Gastrocnemius medialis (tissue), 4 donors: ENCODE measurements at regions not wholly inside any gene's neighbourhood (a gene's known extent, or its start where the extent isn't known, plus 50 kb on each side); places are given as distances from the start of the nearest gene placed in this dataset.

Source experiments
- ATAC-seq, 2 donors: fragments of 150-250 bp; one replicate each; pipeline ENCODE4 v1.9.1; 2016
- DNase-seq, 2 donors: peaks; one replicate each; pipeline ENCODE4 v3.0.0-alpha.2; 2019
- H3K27ac ChIP-seq, 4 donors: fragments of 200-600 bp; sonication (generic); 1 replicate in 1 of 4; 2 replicates in 3 of 4; pipeline ENCODE4 v1.5.1; 2016 to 2018; ENCODE audit warnings: mild to moderate bottlenecking in 2 of 4, moderate library complexity in 1 of 4
- H3K27me3 ChIP-seq, 3 donors: fragments of 200-600 bp; sonication (generic) in 2 of 3; 1 replicate in 1 of 3; 2 replicates in 2 of 3; pipeline versions ENCODE4 v1.5.1 to v1.6.0; 2016 to 2019; ENCODE audit warnings: mild to moderate bottlenecking in 1 of 3, moderate library complexity in 1 of 3
- H3K36me3 ChIP-seq, 2 donors: fragments of 200-600 bp; sonication (generic) in 1 of 2; one replicate each; pipeline ENCODE4 v1.5.1; 2017 to 2018
- H3K4me1 ChIP-seq, 2 donors: fragments of 200-600 bp; sonication (generic) in 1 of 2; one replicate each; pipeline ENCODE4 v1.5.1; 2016 to 2017; ENCODE audit warnings: mild to moderate bottlenecking in 2 of 2
- H3K4me3 ChIP-seq, 4 donors: fragments of 200-600 bp; sonication (generic) in 3 of 4; 1 replicate in 1 of 4; 2 replicates in 3 of 4; pipeline ENCODE4 v1.5.1; 2016 to 2019; ENCODE audit warnings: mild to moderate bottlenecking in 2 of 4
- H3K9me3 ChIP-seq, 3 donors: fragments of 200-600 bp; sonication (generic) in 2 of 3; 1 replicate in 1 of 3; 2 replicates in 2 of 3; pipeline ENCODE4 v1.5.1; 2016 to 2019
- POLR2A ChIP-seq, 2 donors: fragments of 450-650 bp; IDR thresholded peaks; one replicate each; pipeline ENCODE4 v1.6.1; 2017; ENCODE audit warnings: antibody characterized with exemption in 2 of 2, mild to moderate bottlenecking in 2 of 2, moderate library complexity in 2 of 2
- in situ Hi-C, 4 donors: fragments of 200-750 bp; cut with MboI; loops; one replicate each; pipeline versions ENCODE4 v1.15.0 to v1.8.0; 2017; ENCODE audit warnings: low sequenced_read_pairs in 4 of 4
- intact Hi-C: fragments of 100-400 bp; cut with DNase I; formaldehyde crosslinking; loops from one replicate; pipeline ENCODE4 v1.15.1; 2023; ENCODE audit warnings: low total_unique reads
- TF ChIP-seq, protein P1 (sequence below), 5 experiments: fragments of 450-650 bp in 3 of 5; fragments of 200-600 bp in 2 of 5; sonication (generic) in 2 of 5; IDR thresholded peaks in 4 of 5; conservative IDR thresholded peaks in 1 of 5; 1 replicate in 4 of 5; 2 replicates in 1 of 5; pipeline ENCODE4 v1.5.1; 2016 to 2019; ENCODE audit warnings: antibody characterized with exemption in 5 of 5, mild to moderate bottlenecking in 3 of 5, moderate library complexity in 3 of 5

DNA sequence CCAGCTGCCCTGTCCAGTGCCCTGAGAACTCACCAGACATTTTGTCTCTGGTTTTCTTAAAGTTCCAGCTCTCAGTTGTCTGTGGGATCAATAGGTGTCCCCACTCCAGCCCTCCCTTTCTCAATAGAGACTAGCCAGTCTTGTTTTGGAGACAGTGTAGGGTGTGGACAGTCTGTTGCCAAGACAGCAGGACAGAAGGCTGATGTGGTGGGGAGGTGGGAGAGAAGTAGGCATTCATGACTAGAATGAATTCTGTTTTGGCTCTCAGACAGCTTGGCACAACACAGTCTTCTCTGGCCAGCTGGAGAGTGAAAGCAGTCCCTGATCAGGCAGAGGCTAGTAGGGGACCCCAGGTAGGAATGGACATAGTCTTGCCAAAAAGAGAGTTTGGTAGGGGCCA lies 467.0 kb upstream of the PODXL start:
- in situ Hi-C loops (no loop called here), intact Hi-C loops (no loop called here)
- no peaks in the 10 kb centered on the region for H3K4me1 ChIP-seq
- DNase-seq (no peak), ATAC-seq (no peak)
- H3K27ac ChIP-seq = no peak overlapping the region
- no peaks in the 10 kb centered on the region for H3K9me3 ChIP-seq
- H3K4me3 ChIP-seq = no peak overlapping the region
- no peaks in the 10 kb centered on the region for H3K36me3 ChIP-seq
- no peaks in the 10 kb centered on the region for H3K27me3 ChIP-seq
- TF ChIP-seq POLR2A (IDR thresholded peaks at IDR 0.05) = no peak

DNA sequence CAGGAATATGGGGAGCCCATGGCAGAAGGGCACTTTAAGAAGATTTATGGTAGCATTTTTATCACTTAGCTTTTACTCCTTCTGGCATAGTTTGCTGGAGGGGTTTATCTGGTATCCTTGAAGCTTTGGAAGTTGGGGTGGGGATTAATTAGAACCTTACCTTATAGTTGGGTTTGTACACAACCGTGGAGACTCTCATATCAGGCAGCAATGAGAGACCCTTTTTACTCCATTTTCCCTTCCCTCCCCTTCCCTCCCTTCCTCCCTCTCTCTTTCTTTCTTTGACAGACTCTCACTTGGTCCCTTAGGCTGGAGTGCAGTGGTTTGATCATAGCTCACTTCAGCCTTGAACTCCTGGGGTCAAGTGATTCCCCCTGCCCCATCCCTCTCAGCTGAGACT lies 465.8 kb upstream of the PODXL start:
- in situ Hi-C loops = no loop called here
- no peaks in the 10 kb centered on the region for H3K36me3 ChIP-seq
- DNase-seq (no peak), ATAC-seq (no peak)
- H3K27me3 ChIP-seq = no peaks in the 10 kb centered on the region
- TF ChIP-seq, protein P1, sequence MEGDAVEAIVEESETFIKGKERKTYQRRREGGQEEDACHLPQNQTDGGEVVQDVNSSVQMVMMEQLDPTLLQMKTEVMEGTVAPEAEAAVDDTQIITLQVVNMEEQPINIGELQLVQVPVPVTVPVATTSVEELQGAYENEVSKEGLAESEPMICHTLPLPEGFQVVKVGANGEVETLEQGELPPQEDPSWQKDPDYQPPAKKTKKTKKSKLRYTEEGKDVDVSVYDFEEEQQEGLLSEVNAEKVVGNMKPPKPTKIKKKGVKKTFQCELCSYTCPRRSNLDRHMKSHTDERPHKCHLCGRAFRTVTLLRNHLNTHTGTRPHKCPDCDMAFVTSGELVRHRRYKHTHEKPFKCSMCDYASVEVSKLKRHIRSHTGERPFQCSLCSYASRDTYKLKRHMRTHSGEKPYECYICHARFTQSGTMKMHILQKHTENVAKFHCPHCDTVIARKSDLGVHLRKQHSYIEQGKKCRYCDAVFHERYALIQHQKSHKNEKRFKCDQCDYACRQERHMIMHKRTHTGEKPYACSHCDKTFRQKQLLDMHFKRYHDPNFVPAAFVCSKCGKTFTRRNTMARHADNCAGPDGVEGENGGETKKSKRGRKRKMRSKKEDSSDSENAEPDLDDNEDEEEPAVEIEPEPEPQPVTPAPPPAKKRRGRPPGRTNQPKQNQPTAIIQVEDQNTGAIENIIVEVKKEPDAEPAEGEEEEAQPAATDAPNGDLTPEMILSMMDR (IDR thresholded peaks at IDR 0.05 in 4 of 5, conservative IDR thresholded peaks at IDR 0.05 in 1 of 5) = no peak
- no peak for TF ChIP-seq POLR2A (IDR thresholded peaks at IDR 0.05)
- H3K27ac ChIP-seq = no peak overlapping the region
- H3K4me3 ChIP-seq = no peak overlapping the region
- intact Hi-C loops = no loop called here
- no peaks in the 10 kb centered on the region for H3K9me3 ChIP-seq
- no peaks in the 10 kb centered on the region for H3K4me1 ChIP-seq

DNA sequence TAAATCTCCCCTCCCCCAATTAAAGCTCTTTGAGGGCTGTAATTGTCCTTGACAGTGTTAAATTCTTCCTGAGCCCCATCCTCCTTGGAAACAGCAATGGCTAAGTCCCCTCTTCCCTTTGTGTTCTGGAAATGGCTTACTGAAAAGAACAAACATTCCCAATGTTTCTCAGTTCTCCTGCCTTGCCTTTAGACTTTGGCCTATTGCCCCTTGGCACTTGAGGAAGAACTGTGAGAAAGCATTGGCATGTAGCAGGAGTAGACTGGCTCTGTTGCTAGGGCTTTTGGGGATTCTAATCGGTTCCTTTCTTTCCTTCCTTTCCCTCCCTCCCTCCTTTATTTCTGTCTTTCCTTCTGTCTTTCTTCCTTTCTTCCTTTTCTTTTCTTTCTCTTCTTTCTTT lies 463.3 kb upstream of the PODXL start:
- in situ Hi-C loops (no loop called here), intact Hi-C loops (no loop called here)
- H3K4me1 ChIP-seq = no peaks in the 10 kb centered on the region
- no peak overlapping the region for H3K4me3 ChIP-seq
- no peak for TF ChIP-seq POLR2A (IDR thresholded peaks at IDR 0.05)
- TF ChIP-seq, protein P1 (IDR thresholded peaks at IDR 0.05 in 4 of 5, conservative IDR thresholded peaks at IDR 0.05 in 1 of 5) = no peak
- ATAC-seq = no peak
- DNase-seq = no peak
- no peaks in the 10 kb centered on the region for H3K9me3 ChIP-seq
- no peaks in the 10 kb centered on the region for H3K27me3 ChIP-seq
- H3K27ac ChIP-seq = no peak overlapping the region
- H3K36me3 ChIP-seq = no peaks in the 10 kb centered on the region

DNA sequence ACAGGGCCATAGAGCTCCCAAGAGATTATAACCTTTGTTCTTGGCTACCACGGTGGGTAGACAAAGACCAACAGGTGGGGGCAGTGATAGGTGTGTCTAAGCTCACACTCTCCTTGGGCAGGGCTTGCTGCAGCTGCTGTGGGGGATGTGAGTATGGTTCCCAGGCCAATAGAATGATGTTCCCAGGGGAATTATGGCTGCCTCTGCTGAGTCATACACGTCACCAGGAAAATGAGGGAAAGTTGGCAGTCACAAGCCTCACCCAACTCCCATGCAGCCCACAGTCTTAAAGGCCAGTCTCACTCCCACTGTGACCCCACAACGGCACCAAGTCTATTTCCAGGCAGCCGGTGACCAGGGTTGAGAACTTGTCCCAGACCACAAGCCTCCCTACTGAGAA lies 453.4 kb upstream of the PODXL start:
- peaks cover 0 to 3% (median 0%) of the 10 kb centered on the region in 3 donors for H3K9me3 ChIP-seq
- DNase-seq (no peak), ATAC-seq (no peak)
- no peak overlapping the region for H3K27ac ChIP-seq
- TF ChIP-seq, protein P1 (IDR thresholded peaks at IDR 0.05 in 4 of 5, conservative IDR thresholded peaks at IDR 0.05 in 1 of 5) = no peak
- no peak for TF ChIP-seq POLR2A (IDR thresholded peaks at IDR 0.05)
- no peaks in the 10 kb centered on the region for H3K4me1 ChIP-seq
- intact Hi-C loops (loop anchor here (10.0 kb wide), 1 partner anchor 135 kb away; no protein-coding TSS in a partner anchor), in situ Hi-C loops (no loop called here)
- H3K4me3 ChIP-seq = no peak overlapping the region
- no peaks in the 10 kb centered on the region for H3K36me3 ChIP-seq
- H3K27me3 ChIP-seq = no peaks in the 10 kb centered on the region

DNA sequence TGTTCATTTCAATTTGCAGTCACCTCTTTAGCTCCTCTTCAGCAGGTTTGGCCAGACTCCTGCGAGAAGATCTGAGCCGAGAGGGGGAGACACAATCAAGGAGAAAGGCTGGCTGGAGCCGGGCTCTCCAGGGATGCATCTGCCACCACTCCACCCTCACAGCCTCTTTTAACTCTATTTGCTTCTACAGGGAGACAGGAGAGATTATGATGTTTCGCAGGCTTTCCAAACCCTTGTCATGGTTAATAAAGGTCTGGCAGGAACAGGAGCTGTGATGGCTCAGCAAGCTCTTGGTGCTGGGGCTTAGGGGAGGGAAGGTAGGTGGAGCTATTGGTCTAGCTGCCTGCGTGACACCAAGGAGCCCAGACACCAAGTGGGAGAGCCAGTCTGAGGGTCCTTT lies 448.1 kb upstream of the PODXL start:
- no peaks in the 10 kb centered on the region for H3K27me3 ChIP-seq
- ATAC-seq = peak; percentile 45 to 78
- no peaks in the 10 kb centered on the region for H3K9me3 ChIP-seq
- no peak overlapping the region for H3K4me3 ChIP-seq
- H3K4me1 ChIP-seq = no peaks in the 10 kb centered on the region
- intact Hi-C loops = loop anchor here (1.0 to 10.0 kb wide), 2 partner anchors 140 to 248 kb away; no protein-coding TSS in a partner anchor
- H3K36me3 ChIP-seq = no peaks in the 10 kb centered on the region
- in situ Hi-C loops = no loop called here
- DNase-seq = peak in 1 of 2 donors; percentile 37
- H3K27ac ChIP-seq = no peak overlapping the region
- no peak for TF ChIP-seq POLR2A (IDR thresholded peaks at IDR 0.05)
- TF ChIP-seq, protein P1 (IDR thresholded peaks at IDR 0.05 in 4 of 5, conservative IDR thresholded peaks at IDR 0.05 in 1 of 5) = peak in 4 of 5 experiments; percentile 17 to 38 (median 30)
